ENCODE measurements at regions not wholly inside any gene's neighbourhood (a gene's known extent, or its start where the extent isn't known, plus 50 kb on each side); places are given as distances from the start of the nearest gene placed in this dataset.
A peak's percentile ranks its signal among the peaks of the same experiment; 100 is the strongest.

GRCh38 chr12:42990387-42990786 lies 400.8 kb upstream of the PRICKLE1 start:
- Histone ChIP-seq H3K36me3 (ENCODE audit: control insufficient read depth, insufficient read depth, low read length) (no peaks in the 10 kb centered on the region), H3K27me3 (ENCODE audit: control insufficient read depth, insufficient read depth, low read length) (no peaks in the 10 kb centered on the region), H3K4me3 (ENCODE audit: low read length) (no peak overlapping the region), H3K27ac (ENCODE audit: low read length) (no peak overlapping the region), H3K9me3 (ENCODE audit: control insufficient read depth, low read depth, low read length) (no peaks in the 10 kb centered on the region), H3K4me1 (ENCODE audit: control insufficient read depth, insufficient read depth, low read length) (no peaks in the 10 kb centered on the region)
- no peak for DNase-seq

DNA sequence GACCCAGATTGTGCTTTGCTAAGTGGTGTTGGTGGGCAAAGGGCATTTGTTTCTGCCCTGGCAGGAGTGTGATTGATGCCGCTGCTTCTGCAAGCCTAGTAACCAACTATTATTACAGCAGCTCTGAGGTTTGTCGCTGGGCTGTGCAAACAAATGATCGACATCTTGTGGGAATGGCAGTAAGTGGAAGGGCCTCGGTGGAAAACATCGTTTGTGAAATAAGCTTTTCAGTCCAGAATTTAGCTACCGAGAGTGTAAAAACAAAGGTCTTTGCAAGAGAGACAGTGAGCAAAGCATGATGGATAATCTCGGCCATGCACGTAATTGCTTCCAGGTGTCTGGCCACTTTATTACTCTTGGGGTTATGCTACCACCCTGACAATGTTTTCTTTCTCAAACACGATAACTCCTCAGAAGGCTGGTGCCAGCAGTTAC lies 397.7 kb upstream of the PRICKLE1 start:
- Histone ChIP-seq H3K9me3 (ENCODE audit: control insufficient read depth, low read depth, low read length) (no peaks in the 10 kb centered on the region), H3K27me3 (ENCODE audit: control insufficient read depth, insufficient read depth, low read length) (no peaks in the 10 kb centered on the region), H3K27ac (ENCODE audit: low read length) (no peak overlapping the region), H3K36me3 (ENCODE audit: control insufficient read depth, insufficient read depth, low read length) (no peaks in the 10 kb centered on the region), H3K4me3 (ENCODE audit: low read length) (no peak overlapping the region), H3K4me1 (ENCODE audit: control insufficient read depth, insufficient read depth, low read length) (no peaks in the 10 kb centered on the region)
- WGBS (ENCODE audit: insufficient coverage, low lambda C conversion rate) = 20% methylated on average over 3 of the region's 9 CpGs
- peak; percentile 4 to 33 for DNase-seq

GRCh38 chr12:42985506-42985905 lies 396.0 kb upstream of the PRICKLE1 start:
- Histone ChIP-seq H3K4me3 (ENCODE audit: low read length) (no peak overlapping the region), H3K36me3 (ENCODE audit: control insufficient read depth, insufficient read depth, low read length) (no peaks in the 10 kb centered on the region), H3K9me3 (ENCODE audit: control insufficient read depth, low read depth, low read length) (no peaks in the 10 kb centered on the region), H3K27me3 (ENCODE audit: control insufficient read depth, insufficient read depth, low read length) (no peaks in the 10 kb centered on the region), H3K4me1 (ENCODE audit: control insufficient read depth, insufficient read depth, low read length) (no peaks in the 10 kb centered on the region), H3K27ac (ENCODE audit: low read length) (no peak overlapping the region)
- no peak for DNase-seq
- no CpG with 5 or more reads among the region's 1 CpG for WGBS (ENCODE audit: insufficient coverage, low lambda C conversion rate)

DNA sequence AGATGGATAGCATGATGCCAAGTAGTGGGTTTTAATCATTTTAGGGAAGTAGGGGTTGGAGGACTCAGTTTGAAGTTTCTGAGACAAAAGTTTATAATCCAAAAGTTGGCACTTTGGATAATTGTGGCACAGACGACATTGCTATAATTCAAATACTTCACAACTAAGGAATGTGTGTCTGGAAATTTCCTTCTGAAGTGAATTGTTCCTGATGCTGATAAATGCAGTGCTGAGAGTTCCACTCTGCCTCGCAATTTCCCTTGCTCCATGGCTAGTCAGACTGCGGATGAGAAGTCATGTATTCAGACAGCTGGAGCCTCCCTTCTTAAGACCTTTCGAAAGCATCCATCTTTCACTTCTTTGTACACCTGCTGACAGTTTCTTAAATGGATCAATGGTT lies 393.3 kb upstream of the PRICKLE1 start:
- H3K9me3 ChIP-seq (ENCODE audit: control insufficient read depth, low read depth, low read length) = no peaks in the 10 kb centered on the region
- no peak for DNase-seq
- H3K4me1 ChIP-seq (ENCODE audit: control insufficient read depth, insufficient read depth, low read length) = no peaks in the 10 kb centered on the region
- H3K27ac ChIP-seq (ENCODE audit: low read length) = no peak overlapping the region
- H3K4me3 ChIP-seq (ENCODE audit: low read length) = no peak overlapping the region
- WGBS (ENCODE audit: insufficient coverage, low lambda C conversion rate) = 100% methylated on average over 1 of the region's 4 CpGs
- H3K36me3 ChIP-seq (ENCODE audit: control insufficient read depth, insufficient read depth, low read length) = no peaks in the 10 kb centered on the region
- H3K27me3 ChIP-seq (ENCODE audit: control insufficient read depth, insufficient read depth, low read length) = no peaks in the 10 kb centered on the region

- no peak overlapping the region for H3K4me3 ChIP-seq (ENCODE audit: low read length)
- DNase-seq = no peak
- WGBS (ENCODE audit: insufficient coverage, low lambda C conversion rate) = 100% methylated on average over 1 of the region's 3 CpGs
- no peaks in the 10 kb centered on the region for H3K27me3 ChIP-seq (ENCODE audit: control insufficient read depth, insufficient read depth, low read length)
- no peaks in the 10 kb centered on the region for H3K4me1 ChIP-seq (ENCODE audit: control insufficient read depth, insufficient read depth, low read length)
- H3K27ac ChIP-seq (ENCODE audit: low read length) = no peak overlapping the region
- no peaks in the 10 kb centered on the region for H3K9me3 ChIP-seq (ENCODE audit: control insufficient read depth, low read depth, low read length)
- H3K36me3 ChIP-seq (ENCODE audit: control insufficient read depth, insufficient read depth, low read length) = no peaks in the 10 kb centered on the region
Observed at GRCh38 chr12:42981379-42981778, 391.8 kb upstream of the PRICKLE1 start.

DNA sequence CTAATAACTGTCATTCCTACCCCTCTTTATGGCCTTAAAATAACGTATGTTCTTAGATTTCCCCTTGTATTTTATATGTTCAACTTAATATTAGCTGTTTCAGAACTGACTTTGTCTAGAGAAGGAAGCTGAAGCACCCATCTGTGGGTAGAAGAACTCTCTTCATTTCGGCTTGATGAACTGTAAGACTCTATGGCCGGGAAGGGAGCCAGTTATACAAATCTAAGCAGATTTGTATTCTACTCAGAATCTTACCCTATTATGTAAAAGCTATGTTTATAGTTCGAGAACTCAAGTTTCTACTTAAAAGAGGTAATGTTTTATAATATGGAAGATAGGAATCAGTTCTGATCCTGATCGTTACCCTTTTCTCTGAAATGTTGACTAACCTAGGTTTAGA lies 390.9 kb upstream of the PRICKLE1 start:
- 65% methylated on average over 2 of the region's 5 CpGs for WGBS (ENCODE audit: insufficient coverage, low lambda C conversion rate)
- H3K9me3 ChIP-seq (ENCODE audit: control insufficient read depth, low read depth, low read length) = no peaks in the 10 kb centered on the region
- H3K27me3 ChIP-seq (ENCODE audit: control insufficient read depth, insufficient read depth, low read length) = no peaks in the 10 kb centered on the region
- no peaks in the 10 kb centered on the region for H3K4me1 ChIP-seq (ENCODE audit: control insufficient read depth, insufficient read depth, low read length)
- no peak overlapping the region for H3K27ac ChIP-seq (ENCODE audit: low read length)
- DNase-seq = no peak
- H3K36me3 ChIP-seq (ENCODE audit: control insufficient read depth, insufficient read depth, low read length) = no peaks in the 10 kb centered on the region
- no peak overlapping the region for H3K4me3 ChIP-seq (ENCODE audit: low read length)

DNA sequence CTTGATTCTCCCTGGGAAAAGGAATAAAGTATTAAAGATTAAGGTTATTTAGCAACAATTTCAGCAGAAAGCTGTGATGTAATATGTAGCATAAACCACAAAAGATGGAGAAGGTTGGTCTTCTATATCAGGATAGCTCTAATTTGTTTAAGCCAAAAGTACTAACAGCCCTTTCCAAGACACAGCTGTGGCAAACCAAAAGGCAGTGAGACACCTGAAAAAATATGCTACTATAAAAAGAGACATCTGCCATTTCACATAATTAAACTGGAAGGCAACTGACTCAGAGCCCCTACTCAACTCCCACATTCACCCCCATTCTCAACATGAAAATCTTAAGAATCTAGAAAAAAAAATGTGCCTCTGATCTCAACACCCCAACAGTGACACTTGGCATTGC lies 390.2 kb upstream of the PRICKLE1 start:
- H3K27me3 ChIP-seq (ENCODE audit: control insufficient read depth, insufficient read depth, low read length) = no peaks in the 10 kb centered on the region
- DNase-seq = no peak
- H3K9me3 ChIP-seq (ENCODE audit: control insufficient read depth, low read depth, low read length) = no peaks in the 10 kb centered on the region
- H3K36me3 ChIP-seq (ENCODE audit: control insufficient read depth, insufficient read depth, low read length) = no peaks in the 10 kb centered on the region
- H3K4me3 ChIP-seq (ENCODE audit: low read length) = no peak overlapping the region
- H3K27ac ChIP-seq (ENCODE audit: low read length) = no peak overlapping the region
- H3K4me1 ChIP-seq (ENCODE audit: control insufficient read depth, insufficient read depth, low read length) = no peaks in the 10 kb centered on the region

DNA sequence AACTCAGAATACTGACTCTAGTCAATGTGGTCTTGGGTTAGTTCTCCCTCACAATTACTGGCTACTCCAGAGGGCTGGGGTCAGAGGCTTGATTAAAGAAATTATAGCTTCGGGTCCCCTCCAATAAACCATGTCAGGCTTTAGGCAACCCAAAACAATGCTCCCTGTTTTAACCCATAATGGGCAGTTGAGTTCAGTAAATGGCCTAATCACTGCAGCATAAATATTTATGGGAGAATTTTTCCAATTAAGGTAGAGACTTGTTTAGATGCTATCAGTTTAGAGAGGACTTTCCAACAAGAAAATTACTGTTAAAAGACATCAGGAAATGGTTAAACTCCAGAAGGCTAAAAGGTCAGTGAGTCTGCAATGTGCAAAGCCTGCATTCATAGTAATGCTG lies 389.2 kb upstream of the PRICKLE1 start:
- no peak overlapping the region for H3K4me3 ChIP-seq (ENCODE audit: low read length)
- H3K27me3 ChIP-seq (ENCODE audit: control insufficient read depth, insufficient read depth, low read length) = no peaks in the 10 kb centered on the region
- no CpG with 5 or more reads among the region's 1 CpG for WGBS (ENCODE audit: insufficient coverage, low lambda C conversion rate)
- no peaks in the 10 kb centered on the region for H3K4me1 ChIP-seq (ENCODE audit: control insufficient read depth, insufficient read depth, low read length)
- no peaks in the 10 kb centered on the region for H3K36me3 ChIP-seq (ENCODE audit: control insufficient read depth, insufficient read depth, low read length)
- H3K9me3 ChIP-seq (ENCODE audit: control insufficient read depth, low read depth, low read length) = no peaks in the 10 kb centered on the region
- no peak overlapping the region for H3K27ac ChIP-seq (ENCODE audit: low read length)
- no peak for DNase-seq

DNA sequence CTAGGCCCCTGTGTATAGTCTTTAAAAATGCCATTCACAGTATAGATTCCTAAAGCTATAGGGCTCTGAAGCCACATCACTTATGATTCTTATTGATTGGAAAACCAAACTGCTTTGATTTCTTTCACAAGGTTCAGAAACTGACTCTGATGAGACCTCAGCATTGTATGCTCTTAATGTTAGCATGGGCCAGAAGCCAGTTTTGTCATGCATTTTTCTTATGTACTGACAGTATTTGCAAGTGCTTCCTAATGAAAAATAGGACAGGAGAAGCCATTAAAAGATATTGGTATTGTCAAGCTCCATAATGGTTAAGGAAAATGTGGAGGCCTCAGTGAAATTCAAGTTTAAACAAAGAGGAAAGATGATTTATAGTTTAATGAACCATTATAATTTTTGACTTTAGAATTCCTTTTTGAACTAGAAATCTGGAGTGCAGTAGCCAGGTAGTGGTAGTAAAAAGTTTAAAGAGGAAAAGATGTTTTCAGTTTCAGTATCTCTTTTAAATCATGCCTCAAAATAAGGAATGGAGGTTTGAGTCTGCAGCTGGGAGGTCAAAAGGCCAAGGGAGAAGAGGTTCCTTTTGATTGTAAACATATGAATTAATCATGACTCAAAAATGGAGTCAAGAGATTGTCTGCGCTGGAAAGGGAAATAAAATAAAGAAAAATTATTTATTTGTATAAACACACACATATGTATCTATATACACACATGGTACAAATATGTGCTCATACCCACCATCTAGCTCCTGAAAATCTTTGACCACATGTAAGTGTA lies 388.1 kb upstream of the PRICKLE1 start:
- Histone ChIP-seq H3K9me3 (ENCODE audit: control insufficient read depth, low read depth, low read length) (no peaks in the 10 kb centered on the region), H3K36me3 (ENCODE audit: control insufficient read depth, insufficient read depth, low read length) (no peaks in the 10 kb centered on the region), H3K4me1 (ENCODE audit: control insufficient read depth, insufficient read depth, low read length) (no peaks in the 10 kb centered on the region), H3K27ac (ENCODE audit: low read length) (no peak overlapping the region), H3K4me3 (ENCODE audit: low read length) (no peak overlapping the region), H3K27me3 (ENCODE audit: control insufficient read depth, insufficient read depth, low read length) (no peaks in the 10 kb centered on the region)
- no peak for DNase-seq
- no CpG with 5 or more reads among the region's 1 CpG for WGBS (ENCODE audit: insufficient coverage, low lambda C conversion rate)

DNA sequence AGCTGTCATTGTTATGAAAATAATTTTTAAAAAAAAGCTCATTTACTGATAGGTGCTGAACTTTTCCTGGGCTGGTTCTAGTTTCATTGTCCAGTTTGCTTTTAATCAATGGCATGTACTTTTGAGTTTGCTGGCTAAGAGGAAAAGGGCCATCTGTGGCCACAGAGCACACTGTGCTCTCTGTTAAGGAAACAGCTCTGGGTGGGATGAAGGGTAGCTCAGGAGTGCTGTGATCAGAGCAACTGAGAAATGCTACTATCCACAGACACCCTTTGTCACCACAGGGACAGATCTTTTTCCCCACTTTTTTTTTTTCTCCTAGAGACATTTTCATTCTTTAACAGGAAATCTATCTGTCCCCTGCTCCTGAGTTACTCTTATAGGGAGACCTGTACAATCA lies 387.1 kb upstream of the PRICKLE1 start:
- H3K4me1 ChIP-seq (ENCODE audit: control insufficient read depth, insufficient read depth, low read length) = no peaks in the 10 kb centered on the region
- peaks cover 2% of the 10 kb centered on the region for H3K9me3 ChIP-seq (ENCODE audit: control insufficient read depth, low read depth, low read length)
- H3K27ac ChIP-seq (ENCODE audit: low read length) = no peak overlapping the region
- no peak overlapping the region for H3K4me3 ChIP-seq (ENCODE audit: low read length)
- no peak for DNase-seq
- H3K27me3 ChIP-seq (ENCODE audit: control insufficient read depth, insufficient read depth, low read length) = no peaks in the 10 kb centered on the region
- H3K36me3 ChIP-seq (ENCODE audit: control insufficient read depth, insufficient read depth, low read length) = no peaks in the 10 kb centered on the region

- no peak for DNase-seq
- H3K9me3 ChIP-seq (ENCODE audit: control insufficient read depth, low read depth, low read length) = peaks cover 5% of the 10 kb centered on the region
- WGBS (ENCODE audit: insufficient coverage, low lambda C conversion rate) = 100% methylated on average over 2 of the region's 3 CpGs
- H3K4me1 ChIP-seq (ENCODE audit: control insufficient read depth, insufficient read depth, low read length) = no peaks in the 10 kb centered on the region
- no peak overlapping the region for H3K27ac ChIP-seq (ENCODE audit: low read length)
- no peak overlapping the region for H3K4me3 ChIP-seq (ENCODE audit: low read length)
- no peaks in the 10 kb centered on the region for H3K27me3 ChIP-seq (ENCODE audit: control insufficient read depth, insufficient read depth, low read length)
- no peaks in the 10 kb centered on the region for H3K36me3 ChIP-seq (ENCODE audit: control insufficient read depth, insufficient read depth, low read length)
Observed at GRCh38 chr12:42976122-42976521, 386.6 kb upstream of the PRICKLE1 start.

All from large intestine (tissue), 3 donors.